HG03439 (cell line): ENCODE measurements at regions not wholly inside any gene's neighbourhood (a gene's known extent, or its start where the extent isn't known, plus 50 kb on each side); places are given as distances from the start of the nearest gene placed in this dataset.
"Not testable (repeated sequence)": the region's sequence is repeated elsewhere in the genome, so short reads cannot be mapped to it uniquely, and the experiment has no call there.

ENCODE experiments used
- ATAC-seq: cut with Tn5 transposase; IDR thresholded peaks from one replicate; pipeline ENCODE4 v1.9.1; 2021; ENCODE audit warnings: mild to moderate bottlenecking, moderate library complexity; ENCODE audit not compliant: unreplicated experiment

DNA sequence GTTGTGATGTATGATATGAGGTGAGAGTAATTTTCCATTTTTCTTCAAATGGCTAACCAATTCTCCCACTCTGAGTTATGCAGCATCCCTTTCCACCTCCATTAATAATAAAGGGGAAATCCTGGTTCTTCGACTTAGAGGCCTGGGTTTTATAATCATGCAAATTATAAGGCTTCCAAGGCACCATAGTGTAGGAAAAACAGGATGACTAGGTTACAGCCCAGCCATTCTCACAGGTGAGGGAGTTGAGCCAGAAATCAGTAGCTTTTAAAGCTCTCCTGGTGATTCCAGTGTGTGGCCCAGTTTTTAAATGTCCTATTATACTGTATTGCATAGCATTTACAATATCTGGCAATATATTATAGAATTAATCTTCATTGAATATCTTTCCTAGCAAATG is 203.1 kb downstream of the ARHGEF9 start:
- ATAC-seq, result no peak

DNA sequence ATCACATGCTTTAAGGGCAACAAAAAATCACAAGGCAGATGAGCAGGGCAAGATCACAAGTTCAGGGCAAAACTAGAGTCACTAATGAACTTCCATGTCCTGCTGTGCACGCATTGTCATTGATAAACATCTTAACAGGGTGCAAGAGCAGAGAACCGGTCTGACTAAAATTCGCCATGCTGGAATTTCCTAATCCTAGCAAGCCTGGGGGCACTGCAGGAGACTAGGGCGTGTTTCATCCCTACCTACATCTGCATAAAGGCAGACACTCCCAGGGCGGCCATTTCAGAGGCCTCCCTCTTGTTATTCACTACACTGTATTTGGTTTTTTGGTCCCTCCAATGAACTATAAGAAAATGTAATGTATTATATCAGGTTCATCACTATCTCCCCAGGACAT is 203.6 kb downstream of the ARHGEF9 start:
- ATAC-seq, result no peak

DNA sequence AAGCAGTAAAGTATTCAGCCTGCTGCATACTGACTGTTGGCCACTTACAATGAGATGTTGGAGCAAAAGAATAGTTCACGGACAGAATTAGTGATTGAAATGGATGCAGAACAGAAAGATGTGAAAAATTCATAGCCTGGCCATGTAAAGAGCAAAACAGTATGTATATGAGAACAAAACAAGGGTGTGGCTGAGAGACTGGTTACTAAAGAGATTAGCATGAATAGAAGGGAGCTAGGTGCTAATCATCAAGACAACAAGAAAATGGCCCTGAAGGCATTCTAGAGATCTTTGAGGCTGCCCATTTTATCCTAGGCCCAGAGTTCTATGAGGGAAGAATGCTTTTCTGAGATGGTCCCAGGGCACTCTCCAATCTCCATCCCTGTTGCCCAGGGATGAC is 208.5 kb downstream of the ARHGEF9 start:
- ATAC-seq, result no peak

DNA sequence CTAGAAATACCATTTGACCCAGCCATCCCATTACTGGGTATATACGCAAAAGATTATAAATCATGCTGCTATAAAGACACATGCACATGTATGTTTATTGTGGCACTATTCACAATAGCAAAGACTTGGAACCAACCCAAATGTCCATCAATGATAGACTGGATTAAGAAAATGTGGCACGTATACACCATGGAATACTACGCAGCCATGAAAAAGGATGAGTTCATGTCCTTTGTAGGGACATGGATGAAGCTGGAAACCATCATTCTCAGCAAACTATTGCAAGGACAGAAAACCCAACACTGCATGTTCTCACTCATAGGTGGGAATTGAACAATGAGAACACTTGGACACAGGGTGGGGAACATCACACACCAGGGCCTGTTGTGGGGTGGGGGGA is 209.3 kb downstream of the ARHGEF9 start:
- ATAC-seq, result not testable (repeated sequence)

DNA sequence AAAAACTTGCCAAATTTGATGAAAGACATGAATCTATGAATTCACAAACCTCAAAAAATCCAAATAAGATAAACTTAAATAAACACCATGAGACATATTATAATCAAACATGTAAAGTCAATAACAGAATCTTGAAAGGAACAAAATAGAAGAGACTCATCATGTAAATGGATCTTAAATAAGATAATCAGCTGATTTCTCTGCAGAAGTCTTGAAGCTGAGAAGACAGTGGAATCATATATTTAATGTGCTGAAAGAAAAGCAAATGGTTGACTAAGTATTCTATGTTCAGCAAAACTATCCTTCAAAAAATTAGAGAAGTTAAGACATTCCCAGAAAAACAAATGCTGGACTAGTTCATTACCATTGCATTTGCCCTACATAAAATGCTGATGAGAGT is 215.7 kb upstream of the SPIN4 start:
- ATAC-seq, result no peak

DNA sequence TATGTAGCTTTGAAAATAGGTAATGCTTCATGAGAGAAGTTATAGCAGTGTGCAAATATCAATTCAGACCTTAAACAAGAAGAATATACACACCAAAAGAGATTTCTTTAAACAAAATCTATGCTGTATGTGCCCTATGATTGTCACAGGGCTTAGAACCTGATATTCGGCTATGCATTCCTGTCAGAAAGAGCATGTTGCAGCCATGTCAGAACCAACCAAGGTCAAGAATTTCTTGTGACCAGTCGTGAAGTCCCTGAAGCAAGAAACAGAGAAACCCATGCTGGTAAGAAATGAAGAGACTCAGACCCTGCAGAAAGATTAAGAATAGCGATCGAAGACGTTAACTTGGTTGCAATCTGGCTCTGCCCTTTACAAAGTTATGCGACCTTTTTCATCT is 210.3 kb upstream of the SPIN4 start:
- no peak for ATAC-seq

DNA sequence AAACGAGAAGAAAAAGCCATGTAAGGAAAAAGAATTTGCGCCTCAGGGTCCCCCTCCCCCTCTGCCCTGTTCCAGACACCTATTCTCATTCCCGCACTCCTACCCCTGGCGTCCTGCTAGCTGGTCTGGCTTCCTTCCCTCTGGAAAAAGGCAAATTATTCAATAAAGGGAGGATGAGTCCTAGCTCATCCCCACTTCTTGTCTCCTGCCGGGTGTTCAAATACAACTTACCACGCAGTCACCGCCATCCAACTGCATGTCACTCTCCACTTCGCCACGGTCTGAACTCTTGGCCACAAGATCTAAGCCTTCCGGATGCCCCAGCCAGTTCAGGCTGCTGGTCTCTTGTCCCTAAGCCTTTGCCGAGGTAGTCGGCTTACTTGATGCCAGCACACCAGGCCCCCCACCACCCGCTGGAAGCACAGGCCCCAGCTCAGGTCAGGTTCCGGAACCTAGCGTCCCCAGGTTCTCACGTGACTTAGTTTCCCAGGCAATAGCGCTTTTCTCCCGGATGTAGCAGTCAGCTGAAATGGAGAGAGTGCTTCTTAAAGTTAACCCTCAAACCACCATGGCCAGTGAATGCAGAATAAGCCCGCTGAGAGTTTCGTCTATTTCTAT is 209.6 kb upstream of the SPIN4 start:
- ATAC-seq, result peak; percentile 89

DNA sequence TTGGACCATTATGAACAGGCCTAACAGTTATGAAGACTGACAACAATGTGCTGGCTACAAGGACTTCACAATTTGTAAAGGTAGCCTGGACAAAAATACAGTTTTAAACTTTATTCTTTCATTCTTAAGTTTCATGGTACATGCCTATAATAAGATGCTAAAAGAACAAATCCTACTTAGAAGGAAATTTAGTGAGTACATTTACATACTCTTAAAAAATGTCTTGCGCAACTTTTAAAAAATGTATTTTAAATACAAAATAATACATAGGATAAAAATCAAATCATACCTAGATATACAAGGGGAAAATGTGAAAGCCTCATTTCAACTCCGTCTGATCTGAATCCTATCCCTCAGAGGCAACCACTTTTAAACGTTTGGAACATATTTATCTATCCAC is 200.7 kb upstream of the SPIN4 start:
- no peak for ATAC-seq

DNA sequence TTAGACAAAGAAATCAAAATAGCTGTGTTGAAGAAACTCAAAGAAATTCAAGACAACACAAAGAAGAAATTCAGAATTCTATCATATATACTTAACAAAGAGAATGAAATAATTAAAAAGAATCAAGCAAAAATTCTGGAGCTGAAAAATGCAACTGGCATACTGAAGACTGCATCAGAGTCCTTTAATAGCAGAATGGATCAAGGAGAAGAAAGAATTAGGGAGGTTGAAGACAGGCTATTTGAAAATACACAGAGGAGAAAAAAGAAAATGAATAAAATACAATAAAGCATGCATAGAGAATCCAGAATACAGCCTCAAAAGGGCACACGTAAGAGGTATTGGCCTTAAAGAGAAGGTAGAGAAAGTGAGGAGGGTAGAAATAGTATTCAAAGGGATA is 179.5 kb upstream of the SPIN4 start:
- no peak for ATAC-seq

DNA sequence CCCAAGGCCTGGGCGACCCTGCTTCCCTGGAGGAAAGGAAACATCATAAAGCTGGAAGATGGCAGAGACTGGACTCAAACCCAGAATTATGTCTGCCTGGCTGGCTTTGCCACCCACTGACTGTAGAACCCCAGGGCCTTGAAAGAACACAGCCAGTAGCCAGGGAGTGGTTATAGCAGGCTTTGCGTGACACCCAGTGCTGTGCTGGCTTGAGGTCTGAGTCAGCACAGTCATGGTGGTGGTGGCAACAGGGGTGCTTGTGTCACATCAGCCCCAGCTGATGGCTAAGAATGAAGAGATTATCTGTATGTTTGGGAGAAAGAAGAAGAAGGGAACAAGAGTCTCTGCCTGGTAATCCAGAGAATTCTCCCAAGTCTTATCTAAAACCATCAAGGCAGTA is 178.8 kb upstream of the SPIN4 start:
- no peak for ATAC-seq

DNA sequence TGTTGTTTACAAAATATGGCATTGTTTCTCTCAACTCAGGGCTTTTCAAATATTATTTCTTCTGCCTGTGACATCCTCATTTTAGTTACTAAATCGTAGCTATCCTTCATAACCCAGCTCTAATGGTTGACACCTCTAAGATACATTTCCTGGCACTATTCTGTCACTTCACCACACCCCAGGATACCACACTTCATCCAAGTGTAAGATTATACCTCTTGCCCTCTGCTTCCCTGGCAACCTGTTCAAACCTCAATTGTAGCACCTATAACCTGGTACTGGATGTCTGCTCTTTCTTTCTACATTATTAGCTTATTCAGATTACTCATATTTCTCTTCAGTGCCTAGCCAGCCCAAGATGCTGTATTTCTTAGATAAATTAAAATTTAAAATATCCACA is 175.7 kb upstream of the SPIN4 start:
- ATAC-seq, result no peak

DNA sequence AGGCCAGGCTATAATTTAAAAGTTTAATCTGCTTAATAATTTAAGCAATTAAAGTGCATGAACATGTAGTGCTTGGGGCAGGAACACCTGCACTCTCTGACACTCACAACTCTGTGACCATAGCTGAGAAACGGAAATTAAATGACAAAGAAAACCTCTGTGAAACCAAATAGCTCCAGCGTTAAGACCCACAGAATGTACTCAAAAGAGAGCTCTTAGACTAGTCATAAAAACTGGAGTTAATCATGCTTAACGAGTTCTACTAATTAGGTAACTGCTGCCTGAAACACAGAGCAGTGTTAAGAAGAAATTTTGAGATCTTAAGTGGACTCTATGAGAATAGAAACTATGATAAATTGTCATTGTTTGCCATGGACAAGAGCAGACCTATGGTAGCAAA is 174.4 kb upstream of the SPIN4 start:
- ATAC-seq, result no peak

DNA sequence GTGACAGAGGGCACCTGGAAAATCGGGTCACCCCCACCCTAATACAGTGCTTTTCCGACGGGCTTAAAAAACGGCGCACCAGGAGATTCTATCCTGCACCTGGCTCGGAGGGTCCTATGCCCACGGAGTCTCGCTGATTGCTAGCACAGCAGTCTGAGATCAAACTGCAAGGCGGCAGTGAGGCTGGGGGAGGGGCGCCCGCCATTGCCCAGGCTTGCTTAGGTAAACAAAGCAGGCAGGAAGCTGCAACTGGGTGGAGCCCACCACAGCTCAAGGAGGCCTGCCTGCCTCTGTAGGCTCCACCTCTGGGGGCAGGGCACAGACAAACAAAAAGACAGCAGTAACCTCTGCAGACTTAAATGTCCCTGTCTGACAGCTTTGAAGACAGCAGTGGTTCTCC is 168.2 kb upstream of the SPIN4 start:
- not testable (repeated sequence) for ATAC-seq

DNA sequence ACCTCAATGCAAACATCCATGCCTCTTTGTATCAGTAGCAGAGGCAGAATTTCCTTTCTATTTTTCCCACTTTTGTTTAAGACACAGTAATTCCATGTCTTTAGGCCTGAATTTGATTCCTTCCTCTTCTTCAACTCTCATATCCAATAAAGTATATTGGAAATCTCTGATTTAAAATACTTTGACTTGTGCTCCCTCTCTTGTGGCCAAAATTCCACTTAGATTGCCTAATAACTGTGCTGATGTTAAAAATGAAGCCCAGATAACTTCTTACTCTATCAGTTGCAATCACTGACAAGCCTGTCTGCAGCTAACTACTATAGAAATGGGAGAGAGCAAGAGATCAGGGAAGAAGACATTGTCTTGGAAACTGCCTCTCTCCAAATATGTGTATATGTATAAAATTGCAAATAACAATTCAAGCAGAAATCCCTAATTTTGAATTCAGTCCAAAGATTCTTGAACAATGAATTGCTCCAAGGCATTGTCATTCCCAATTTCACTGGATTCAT is 163.5 kb upstream of the SPIN4 start:
- ATAC-seq, result no peak

DNA sequence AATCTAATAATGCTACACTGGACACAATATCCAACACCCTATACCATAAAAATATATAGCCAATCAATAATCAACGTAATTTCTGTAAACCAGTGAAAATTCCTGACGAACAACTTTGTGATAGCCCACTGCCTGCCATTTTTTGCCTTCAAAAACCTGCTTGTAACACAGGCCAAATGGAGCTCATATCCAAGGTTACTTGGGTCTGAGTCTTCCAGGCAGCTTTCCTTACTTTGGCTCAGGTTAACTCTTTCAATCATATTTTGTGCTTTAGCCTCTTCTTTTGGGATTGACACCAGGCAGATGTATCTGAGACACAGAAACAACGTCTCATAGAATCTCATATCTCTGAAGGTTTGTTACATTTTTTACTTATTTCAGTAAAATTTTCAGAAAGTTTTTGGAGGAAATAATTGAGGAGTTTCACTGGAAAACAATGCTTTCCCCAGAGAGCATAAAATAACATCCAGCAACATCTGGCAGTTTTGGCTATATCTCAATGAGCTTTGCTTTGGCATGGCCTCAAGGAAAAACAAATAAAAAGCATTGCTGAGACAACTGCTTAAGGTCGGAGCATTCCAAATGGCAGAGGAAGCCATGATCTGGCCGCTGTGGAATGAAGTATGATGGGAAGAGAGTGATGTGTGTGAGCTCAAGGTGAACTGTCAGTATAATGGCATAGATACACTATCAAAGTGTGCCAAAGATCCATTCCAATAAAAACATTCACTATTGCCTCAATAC is 162.9 kb upstream of the SPIN4 start:
- ATAC-seq, result no peak

DNA sequence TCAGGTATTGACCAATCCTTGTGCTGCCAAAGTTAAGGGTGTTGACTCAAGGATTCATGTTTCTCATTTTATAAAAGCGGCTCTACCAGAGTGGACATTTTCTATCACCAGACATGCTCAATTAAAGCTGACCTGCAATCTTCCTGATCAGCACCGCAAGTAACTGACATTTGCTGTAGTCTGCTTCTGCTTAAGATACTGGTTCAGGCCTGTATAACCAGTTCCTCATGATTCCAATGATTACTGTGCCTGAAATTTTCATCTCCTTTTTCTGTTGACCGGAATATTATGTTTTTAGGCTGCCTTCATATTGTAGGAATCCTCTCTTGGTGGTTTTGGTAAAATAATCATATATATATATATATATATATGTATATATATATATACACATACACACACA is 160.2 kb upstream of the SPIN4 start:
- ATAC-seq, result no peak

DNA sequence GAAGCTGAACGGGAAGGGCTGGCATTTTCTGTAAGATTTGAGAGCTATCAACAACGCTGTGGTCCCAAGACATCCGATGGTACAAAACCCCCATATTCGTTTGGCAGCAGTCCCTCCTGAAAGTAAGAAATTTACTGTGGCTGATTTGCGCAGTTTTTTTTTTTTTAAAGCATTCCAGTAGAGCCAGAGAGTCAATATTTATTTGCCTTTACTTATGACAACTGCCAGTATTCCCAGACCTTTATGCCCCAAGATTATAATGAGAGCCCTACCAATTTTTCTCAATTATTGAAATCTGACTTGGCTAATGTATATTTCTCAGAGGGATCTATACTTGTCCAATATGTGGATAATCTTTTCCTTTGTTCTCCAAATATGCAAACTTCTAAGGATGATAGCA is 157.5 kb upstream of the SPIN4 start:
- ATAC-seq, result no peak

DNA sequence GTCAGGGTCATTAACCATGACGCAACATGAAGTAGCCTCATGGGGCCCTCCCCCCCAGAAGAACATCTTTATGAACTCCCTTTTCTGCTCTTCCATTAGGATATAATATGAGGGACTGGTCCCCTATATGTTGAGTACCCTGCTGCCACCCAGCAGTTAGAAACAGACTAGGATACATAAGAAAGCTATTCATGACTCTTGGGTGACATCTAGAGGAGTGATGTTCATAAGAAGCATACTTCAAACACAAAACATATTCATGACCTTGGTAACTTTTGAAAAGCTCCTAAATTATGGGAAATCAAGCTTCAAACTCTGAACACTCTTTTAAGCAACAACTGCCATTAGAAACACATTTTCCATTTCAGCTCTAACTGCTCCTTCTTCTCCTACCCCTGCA is 155.2 kb upstream of the SPIN4 start:
- ATAC-seq, result no peak

DNA sequence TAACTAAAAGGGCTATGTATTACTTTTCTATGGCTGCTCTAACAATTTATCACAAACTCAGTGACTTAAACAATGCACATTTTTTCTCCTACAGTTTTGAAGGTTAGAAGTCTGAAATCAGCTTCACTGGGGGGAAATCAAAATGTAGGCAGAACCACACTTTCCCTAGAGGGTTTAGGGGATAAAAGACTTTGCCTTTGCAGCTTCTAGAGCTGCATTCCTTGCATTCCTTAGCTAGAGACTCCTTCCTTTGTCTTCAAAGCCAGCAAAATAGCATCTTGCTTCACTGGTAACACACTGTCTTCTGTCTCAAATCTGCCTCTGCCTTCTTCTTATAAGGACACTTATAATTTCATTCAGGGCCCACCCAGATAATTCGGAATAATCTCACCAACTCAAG is 152.4 kb upstream of the SPIN4 start:
- no peak for ATAC-seq

DNA sequence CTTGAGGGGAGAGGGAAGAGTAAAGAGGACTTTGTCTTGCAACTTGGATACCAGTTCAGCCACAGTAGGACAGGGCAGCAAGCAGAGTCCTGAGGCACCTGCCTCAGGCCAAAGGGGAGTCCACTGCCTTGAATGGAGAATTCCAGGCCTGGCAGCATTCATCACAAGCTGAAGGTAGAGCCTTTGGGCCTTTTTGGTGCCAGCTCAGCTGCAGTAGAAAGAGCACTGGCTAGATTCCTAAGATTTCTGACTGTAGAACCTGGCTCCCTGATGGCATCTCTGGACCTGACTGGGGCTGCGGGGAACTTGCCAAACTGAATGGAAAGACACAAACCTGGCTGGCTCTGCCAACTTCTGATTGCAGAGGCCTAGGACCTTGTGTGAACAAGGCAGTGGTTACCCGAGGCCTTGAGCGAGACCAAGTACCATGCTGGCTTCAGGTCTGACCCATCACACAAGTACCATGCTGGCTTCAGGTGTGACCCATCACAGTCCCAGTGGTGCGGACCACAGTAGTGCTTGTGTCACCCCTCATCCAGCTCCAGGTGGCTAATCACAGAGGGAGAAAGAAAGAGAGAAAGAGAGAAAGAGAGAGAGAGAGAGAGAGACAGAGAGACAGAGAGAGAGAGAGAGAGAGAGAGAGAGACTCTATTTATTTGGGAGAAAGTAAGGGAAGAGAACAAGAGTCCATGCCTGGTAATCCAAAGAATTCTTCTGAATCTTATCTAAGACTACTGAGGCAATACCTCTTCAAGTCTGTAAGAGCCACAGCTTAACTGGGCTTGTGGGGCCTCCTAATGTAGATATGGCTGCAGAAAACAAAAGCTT is 137.6 kb upstream of the SPIN4 start:
- no peak for ATAC-seq

DNA sequence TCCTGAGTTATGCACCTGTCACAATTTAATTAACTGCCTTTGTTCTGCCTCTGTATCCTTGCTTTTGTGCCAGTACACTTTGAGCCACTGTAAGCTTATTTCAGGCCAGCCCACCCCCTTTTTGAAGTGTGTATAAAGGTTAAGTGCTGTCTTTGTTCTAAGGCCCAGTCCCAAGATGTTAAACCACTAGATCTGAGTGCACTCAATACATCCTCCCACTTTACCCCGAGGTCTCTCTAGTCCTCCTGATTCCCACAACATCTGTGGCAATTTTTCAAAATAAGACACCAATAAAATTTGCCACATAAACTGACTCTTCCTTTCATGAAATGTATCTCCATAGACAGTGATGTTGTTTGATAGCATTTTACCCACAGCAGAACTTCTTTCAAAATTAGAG is 124.1 kb upstream of the SPIN4 start:
- ATAC-seq, result no peak

DNA sequence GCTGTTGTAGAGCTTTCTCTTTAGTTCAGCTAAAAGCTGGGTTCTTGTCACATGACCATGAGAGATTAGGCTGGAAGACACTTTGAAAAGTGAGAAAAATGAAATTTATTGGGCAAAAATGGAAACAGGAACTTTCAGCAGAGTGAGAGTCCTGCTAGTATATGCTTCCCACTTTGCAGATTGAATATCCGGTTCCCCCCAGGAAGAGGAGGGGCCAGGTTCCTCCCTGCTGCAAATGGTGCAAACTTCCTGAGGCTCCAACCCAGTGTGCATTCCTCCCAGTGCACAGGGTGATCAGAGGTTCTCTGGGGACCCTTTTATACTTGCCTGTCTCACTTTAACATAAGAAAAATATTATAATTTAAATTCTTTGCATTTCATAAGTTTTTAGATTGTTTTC is 119.9 kb upstream of the SPIN4 start:
- no peak for ATAC-seq
